ENCODE measurements at regions not wholly inside any gene's neighbourhood (a gene's known extent, or its start where the extent isn't known, plus 50 kb on each side); places are given as distances from the start of the nearest gene placed in this dataset.

GRCh38 chr15:88323468-88323867, 66.9 kb upstream of the NTRK3 start:
- Histone ChIP-seq H3K9me3 (ENCODE audit: insufficient read depth in 2 of 2, low read depth in 1 of 2, low read length in 1 of 2) (no peaks in the 10 kb centered on the region), H4K20me1 (replicated peaks in 1 of 2; ENCODE audit: control insufficient read depth in 1 of 2, insufficient read depth in 2 of 2, low read length in 2 of 2) (no peaks in the 10 kb centered on the region), H4K8ac (ENCODE audit: extremely low read depth, insufficient read depth, low read length) (no peak overlapping the region), H3K23me2 (ENCODE audit: low read depth, low read length) (no peaks in the 10 kb centered on the region), H3K36me3 (ENCODE audit: control insufficient read depth in 2 of 4, insufficient read depth in 4 of 4, low read length in 3 of 4) (no peaks in the 10 kb centered on the region), H3K4me1 (replicated peaks in 1 of 4; ENCODE audit: control insufficient read depth in 3 of 4, insufficient read depth in 4 of 4, low read length in 3 of 4) (no peaks in the 10 kb centered on the region), H2BK15ac (ENCODE audit: low read length) (no peak overlapping the region), H3K56ac (replicated peaks; ENCODE audit: insufficient read length, low read depth, low read length) (no peak overlapping the region), H3K4me2 (ENCODE audit: insufficient read depth in 1 of 2, low read depth in 2 of 2, low read length in 2 of 2) (no peak overlapping the region), H4K5ac (ENCODE audit: insufficient read length, low read depth, low read length) (no peak overlapping the region), H3K27ac (ENCODE audit: low read depth, low read length) (no peak overlapping the region), H2BK12ac (ENCODE audit: low read depth, low read length) (no peak overlapping the region), H3K79me2 (ENCODE audit: control insufficient read depth in 1 of 2, insufficient read depth in 2 of 2, low read length in 2 of 2) (no peaks in the 10 kb centered on the region), H3K18ac (ENCODE audit: extremely low read depth, low read length) (no peak overlapping the region), H3K27me3 (replicated peaks in 1 of 4; ENCODE audit: control insufficient read depth in 3 of 4, extremely low read depth in 1 of 4, insufficient read depth in 3 of 4, low read length in 3 of 4) (no peaks in the 10 kb centered on the region), H2BK120ac (replicated peaks; ENCODE audit: low read depth, low read length) (no peak overlapping the region), H3K9ac (replicated peaks in 1 of 4; ENCODE audit: extremely low read depth in 1 of 4, low read depth in 3 of 4, low read length in 3 of 4) (no peak overlapping the region), H2BK20ac (ENCODE audit: low read length) (no peak overlapping the region), H2BK5ac (ENCODE audit: low read depth, low read length) (no peak overlapping the region), H2AFZ (ENCODE audit: low read length) (peak overlapping the region; percentile 44; the same call in 1 of the 2 replicates), H2AK5ac (ENCODE audit: low read depth, low read length) (no peak overlapping the region), H4K91ac (replicated peaks; ENCODE audit: insufficient read length, low read length) (no peak overlapping the region), H3K14ac (ENCODE audit: insufficient read length) (no peak overlapping the region), H3K4me3 (ENCODE audit: extremely low read depth in 1 of 4, insufficient read depth in 2 of 4, low read depth in 3 of 4, low read length in 4 of 4) (no peak overlapping the region), H3K23ac (ENCODE audit: insufficient read length) (no peak overlapping the region), H3K79me1 (ENCODE audit: low read depth, low read length) (no peaks in the 10 kb centered on the region), H3K4ac (replicated peaks; ENCODE audit: insufficient read length, low read depth, low read length) (no peak overlapping the region)
- FAIRE-seq (no peak), DNase-seq (ENCODE audit: low read depth in 1 of 2, low spot score in 2 of 2) (no peak)
- ChIA-PET POLR2A (ENCODE audit: partially characterized antibody) (no interaction called here), CTCF (ENCODE audit: partially characterized antibody) (interaction anchor here (1.5 to 2.6 kb wide), 4 partner anchors 9 to 131 kb away, joined by 4 to 10 read pairs (median 8); no protein-coding TSS in a partner anchor)
- WGBS, 2 experiments (ENCODE audit: extremely low coverage in 1 of 2, insufficient coverage in 1 of 2, insufficient read length in 1 of 2, insufficient replicate concordance in 2 of 2, low coverage in 1 of 2, low lambda C conversion rate in 2 of 2, missing lambda C conversion rate in 1 of 2): 86% methylated on average over 8 of the region's 8 CpGs; no CpG with 5 or more reads in 1 of the 2 experiments
- TF ChIP-seq SP4 (IDR thresholded peaks at IDR 0.05; ENCODE audit: low read length): no peak
- no peak for TF ChIP-seq BACH1 (IDR thresholded peaks at IDR 0.05; ENCODE audit: low read length)
- TF ChIP-seq GABPA (IDR thresholded peaks at IDR 0.05; ENCODE audit: borderline replicate concordance, insufficient read depth, low read length): no peak
- no peak for TF ChIP-seq ASH2L (IDR thresholded peaks at IDR 0.05; ENCODE audit: low read length)
- no peak for TF ChIP-seq E2F6 (IDR thresholded peaks at IDR 0.05)
- no peak for TF ChIP-seq TAF7 (optimal IDR thresholded peaks at IDR 0.05; ENCODE audit: borderline replicate concordance, low read depth, low read length)
- TF ChIP-seq CEBPB (IDR thresholded peaks at IDR 0.05; ENCODE audit: low read depth, low read length): no peak
- no peak for TF ChIP-seq SIRT6 (IDR thresholded peaks at IDR 0.05; ENCODE audit: low read length)
- TF ChIP-seq KDM4A (IDR thresholded peaks at IDR 0.05; ENCODE audit: low read depth, low read length, severe bottlenecking): no peak
- TF ChIP-seq CTCF (IDR thresholded peaks at IDR 0.05; ENCODE audit: control extremely low read depth in 1 of 3, insufficient read depth in 1 of 3, low read depth in 1 of 3, low read length in 3 of 3): no peak
- TF ChIP-seq SIN3A (conservative IDR thresholded peaks at IDR 0.05 in 1 of 2, IDR thresholded peaks at IDR 0.05 in 1 of 2; ENCODE audit: low read depth in 1 of 2, low read length in 2 of 2): no peak
- no peak for TF ChIP-seq CTBP2 (IDR thresholded peaks at IDR 0.05; ENCODE audit: borderline replicate concordance, insufficient read depth, insufficient read length, low read length)
